ENCODE measurements at regions not wholly inside any gene's neighbourhood (a gene's known extent, or its start where the extent isn't known, plus 50 kb on each side); places are given as distances from the start of the nearest gene placed in this dataset.

DNA sequence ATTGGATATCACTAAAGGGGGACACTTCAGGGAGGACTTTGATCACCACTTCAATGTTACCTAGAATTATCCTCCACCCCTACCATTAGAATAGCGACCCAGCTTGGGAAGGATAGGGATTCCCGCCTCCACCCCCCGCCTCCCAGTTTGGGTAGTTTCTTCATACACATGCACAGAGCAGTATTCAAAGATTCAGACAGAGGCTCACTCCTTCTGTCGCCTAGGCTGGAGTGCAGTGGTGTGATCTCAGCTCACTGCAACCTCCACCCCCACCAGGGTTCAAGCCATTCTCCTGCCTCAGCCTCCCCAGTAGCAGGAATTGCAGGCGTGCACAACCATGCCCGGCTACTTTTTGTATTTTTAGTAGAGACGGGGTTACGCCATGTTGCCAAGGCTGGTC is 1166.1 kb downstream of the TYW1 start:
- H3F3A ChIP-seq (ENCODE audit: low read depth): no peaks in the 10 kb centered on the region
- TF ChIP-seq, protein P1, sequence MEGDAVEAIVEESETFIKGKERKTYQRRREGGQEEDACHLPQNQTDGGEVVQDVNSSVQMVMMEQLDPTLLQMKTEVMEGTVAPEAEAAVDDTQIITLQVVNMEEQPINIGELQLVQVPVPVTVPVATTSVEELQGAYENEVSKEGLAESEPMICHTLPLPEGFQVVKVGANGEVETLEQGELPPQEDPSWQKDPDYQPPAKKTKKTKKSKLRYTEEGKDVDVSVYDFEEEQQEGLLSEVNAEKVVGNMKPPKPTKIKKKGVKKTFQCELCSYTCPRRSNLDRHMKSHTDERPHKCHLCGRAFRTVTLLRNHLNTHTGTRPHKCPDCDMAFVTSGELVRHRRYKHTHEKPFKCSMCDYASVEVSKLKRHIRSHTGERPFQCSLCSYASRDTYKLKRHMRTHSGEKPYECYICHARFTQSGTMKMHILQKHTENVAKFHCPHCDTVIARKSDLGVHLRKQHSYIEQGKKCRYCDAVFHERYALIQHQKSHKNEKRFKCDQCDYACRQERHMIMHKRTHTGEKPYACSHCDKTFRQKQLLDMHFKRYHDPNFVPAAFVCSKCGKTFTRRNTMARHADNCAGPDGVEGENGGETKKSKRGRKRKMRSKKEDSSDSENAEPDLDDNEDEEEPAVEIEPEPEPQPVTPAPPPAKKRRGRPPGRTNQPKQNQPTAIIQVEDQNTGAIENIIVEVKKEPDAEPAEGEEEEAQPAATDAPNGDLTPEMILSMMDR (conservative IDR thresholded peaks at IDR 0.05; ENCODE audit: low read length): no peak
- no peak for TF ChIP-seq EZH2phosphoT487 (IDR thresholded peaks at IDR 0.05; ENCODE audit: borderline replicate concordance)
- no peak overlapping the region for H2AFZ ChIP-seq (ENCODE audit: low read length)
- no peaks in the 10 kb centered on the region for H4K20me1 ChIP-seq (ENCODE audit: insufficient read depth, low read length, poor library complexity, severe bottlenecking)
- no peak overlapping the region for H3K4me2 ChIP-seq (ENCODE audit: low read depth, low read length, poor library complexity, severe bottlenecking)
- no peaks in the 10 kb centered on the region for H3K9me2 ChIP-seq (replicated peaks; ENCODE audit: low read depth, low read length)
- H3K4me3 ChIP-seq (ENCODE audit: low read length, poor library complexity, severe bottlenecking): no peak overlapping the region
- no peaks in the 10 kb centered on the region for H3K9me3 ChIP-seq (ENCODE audit: insufficient read depth, low read depth, low read length)
- H3K79me2 ChIP-seq (ENCODE audit: insufficient read depth, low read length): no peaks in the 10 kb centered on the region
- H3K9ac ChIP-seq (ENCODE audit: low read depth, low read length, poor library complexity, severe bottlenecking): no peak overlapping the region
- H3K36me3 ChIP-seq (ENCODE audit: insufficient read depth, low read length): no peaks in the 10 kb centered on the region
- no peaks in the 10 kb centered on the region for H3K4me1 ChIP-seq (ENCODE audit: insufficient read depth, low read length, poor library complexity, severe bottlenecking)
- no peaks in the 10 kb centered on the region for H3K27me3 ChIP-seq (ENCODE audit: insufficient read depth, low read length, poor library complexity, severe bottlenecking)

- no peaks in the 10 kb centered on the region for H3K36me3 ChIP-seq (ENCODE audit: insufficient read depth, low read length)
- no peak overlapping the region for H3K9ac ChIP-seq (ENCODE audit: low read depth, low read length, poor library complexity, severe bottlenecking)
- no peaks in the 10 kb centered on the region for H3F3A ChIP-seq (ENCODE audit: low read depth)
- TF ChIP-seq, protein P1 (conservative IDR thresholded peaks at IDR 0.05; ENCODE audit: low read length): no peak
- no peaks in the 10 kb centered on the region for H3K27me3 ChIP-seq (ENCODE audit: insufficient read depth, low read length, poor library complexity, severe bottlenecking)
- no peaks in the 10 kb centered on the region for H3K79me2 ChIP-seq (ENCODE audit: insufficient read depth, low read length)
- H4K20me1 ChIP-seq (ENCODE audit: insufficient read depth, low read length, poor library complexity, severe bottlenecking): no peaks in the 10 kb centered on the region
- no peaks in the 10 kb centered on the region for H3K4me1 ChIP-seq (ENCODE audit: insufficient read depth, low read length, poor library complexity, severe bottlenecking)
- H3K4me3 ChIP-seq (ENCODE audit: low read length, poor library complexity, severe bottlenecking): no peak overlapping the region
- no peaks in the 10 kb centered on the region for H3K9me3 ChIP-seq (ENCODE audit: insufficient read depth, low read depth, low read length)
- H3K9me2 ChIP-seq (replicated peaks; ENCODE audit: low read depth, low read length): no peaks in the 10 kb centered on the region
- H2AFZ ChIP-seq (ENCODE audit: low read length): no peak overlapping the region
- no peak overlapping the region for H3K4me2 ChIP-seq (ENCODE audit: low read depth, low read length, poor library complexity, severe bottlenecking)
Observed at GRCh38 chr7:68166525-68166924, 1169.9 kb downstream of the TYW1 start.

DNA sequence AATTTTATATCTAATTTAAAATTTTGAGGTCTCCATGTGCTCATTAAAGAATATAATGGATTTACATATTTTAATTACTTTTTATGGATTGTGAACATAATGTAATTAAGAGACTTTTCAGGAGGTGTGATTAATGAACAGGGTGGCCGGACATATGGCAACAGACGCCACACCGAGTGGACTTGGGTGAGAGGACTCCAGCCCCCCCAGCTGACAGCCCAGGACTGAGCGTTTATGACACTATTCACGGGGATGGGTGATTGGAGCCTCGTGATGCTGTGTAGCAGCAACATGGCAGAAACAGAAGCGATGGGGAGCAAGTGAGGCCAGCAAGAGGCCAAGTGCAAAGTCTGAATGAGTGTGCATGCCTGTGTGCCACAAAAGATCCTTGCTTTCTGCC is 1176.9 kb downstream of the TYW1 start:
- TF ChIP-seq, protein P1 (conservative IDR thresholded peaks at IDR 0.05; ENCODE audit: low read length): no peak
- TF ChIP-seq EZH2phosphoT487 (IDR thresholded peaks at IDR 0.05; ENCODE audit: borderline replicate concordance): no peak
- H3K4me2 ChIP-seq (ENCODE audit: low read depth, low read length, poor library complexity, severe bottlenecking): no peak overlapping the region
- H3K9ac ChIP-seq (ENCODE audit: low read depth, low read length, poor library complexity, severe bottlenecking): no peak overlapping the region
- no peaks in the 10 kb centered on the region for H3F3A ChIP-seq (ENCODE audit: low read depth)
- H3K27me3 ChIP-seq (ENCODE audit: insufficient read depth, low read length, poor library complexity, severe bottlenecking): no peaks in the 10 kb centered on the region
- no peak overlapping the region for H3K4me3 ChIP-seq (ENCODE audit: low read length, poor library complexity, severe bottlenecking)
- no peaks in the 10 kb centered on the region for H3K9me3 ChIP-seq (ENCODE audit: insufficient read depth, low read depth, low read length)
- no peaks in the 10 kb centered on the region for H3K79me2 ChIP-seq (ENCODE audit: insufficient read depth, low read length)
- H2AFZ ChIP-seq (ENCODE audit: low read length): no peak overlapping the region
- H3K9me2 ChIP-seq (replicated peaks; ENCODE audit: low read depth, low read length): no peaks in the 10 kb centered on the region
- no peaks in the 10 kb centered on the region for H3K36me3 ChIP-seq (ENCODE audit: insufficient read depth, low read length)
- H3K4me1 ChIP-seq (ENCODE audit: insufficient read depth, low read length, poor library complexity, severe bottlenecking): no peaks in the 10 kb centered on the region
- H4K20me1 ChIP-seq (ENCODE audit: insufficient read depth, low read length, poor library complexity, severe bottlenecking): no peaks in the 10 kb centered on the region
